A549 (cell line): ENCODE measurements at regions not wholly inside any gene's neighbourhood (a gene's known extent, or its start where the extent isn't known, plus 50 kb on each side); places are given as distances from the start of the nearest gene placed in this dataset.

ENCODE experiments used
- BHLHE40 ChIP-seq: IDR thresholded peaks from 2 replicates; pipeline ENCODE4 v1.6.1; 2012; ENCODE audit warnings: low read depth, low read length, inconsistent platforms
- CEBPB ChIP-seq, 2 experiments: fragments of >200 bp in 1 of 2; sonication (Bioruptor Twin) in 1 of 2; formaldehyde crosslinking in 1 of 2; IDR thresholded peaks; 2 replicates each; pipeline ENCODE4 v1.6.1; 2012 to 2016
- CTCF ChIP-seq: fragments of >200 bp; sonication (Bioruptor Twin); formaldehyde crosslinking; IDR thresholded peaks from 3 replicates; pipeline ENCODE4 v1.5.1; 2016
- EP300 ChIP-seq, 2 experiments: fragments of >200 bp; sonication (Bioruptor Twin); formaldehyde crosslinking; IDR thresholded peaks; 2 replicates in 1 of 2; 3 replicates in 1 of 2; pipeline ENCODE4 v1.6.1; 2016 to 2017
- FOXS1 ChIP-seq: fragments of 250-450 bp; sonication (Bioruptor Pico); IDR thresholded peaks from 2 replicates; pipeline ENCODE4 v1.5.0; 2020; ENCODE audit warnings: mild to moderate bottlenecking, moderate library complexity
- HDAC2 ChIP-seq: fragments of 200-600 bp; sonication (generic); IDR thresholded peaks from 2 replicates; pipeline ENCODE4 v1.6.1; 2016
- JUN ChIP-seq, 2 experiments: fragments of >200 bp; sonication (Bioruptor Twin); formaldehyde crosslinking; IDR thresholded peaks; 2 replicates in 1 of 2; 3 replicates in 1 of 2; pipeline ENCODE4 v1.6.1; 2016 to 2017
- MAX ChIP-seq: IDR thresholded peaks from 2 replicates; pipeline ENCODE4 v1.6.1; 2012
- POLR2A ChIP-seq: IDR thresholded peaks from 2 replicates; pipeline ENCODE4 v1.6.1; 2012; ENCODE audit warnings: mild to moderate bottlenecking, low read length
- RFX5 ChIP-seq: fragments of 450-650 bp; IDR thresholded peaks from 2 replicates; pipeline ENCODE4 v1.7.1; 2014; ENCODE audit warnings: antibody characterized with exemption, mild to moderate bottlenecking, moderate library complexity

- TF ChIP-seq FOXS1 (CRISPR knock-in tag) (no peak), CTCF (no peak), EP300 (IDR thresholded peaks at IDR 0.05) (no peak), RFX5 (no peak), MAX (no peak), POLR2A (no peak), BHLHE40 (no peak), CEBPB (IDR thresholded peaks at IDR 0.05) (no peak), HDAC2 (no peak), JUN (IDR thresholded peaks at IDR 0.05) (no peak)
These were observed 530.5 kb downstream of the BCL11B start for GRCh38 chr14:98741523-98741922.
